A549 (cell line): ENCODE measurements at regions not wholly inside any gene's neighbourhood (a gene's known extent, or its start where the extent isn't known, plus 50 kb on each side); places are given as distances from the start of the nearest gene placed in this dataset.

Experiments
- ATAC-seq, 2 experiments: fragments of 200-7000 bp in 1 of 2; fragments of >200 bp in 1 of 2; cut with Nextera tagmentation in 1 of 2; cut with Tn5 transposase in 1 of 2; 3 replicates each; pipeline versions ENCODE4 v1.8.0 to v1.9.1; 2018 to 2020; ENCODE audit warnings: mild to moderate bottlenecking in 1 of 2, moderate library complexity in 1 of 2
- CTCF ChIA-PET: fragments of 300-600 bp; sonication (Branson Sonifier 250); formaldehyde crosslinking; extraction: SDS; loops from one replicate; lab custom pipeline; 2021; ENCODE audit warnings: antibody characterized with exemption, inconsistent platforms; lab: Yijun Ruan, JAX
- POLR2A ChIA-PET: fragments of 350-600 bp; formaldehyde crosslinking; extraction: SDS; loops from one replicate; lab custom pipeline; 2021; ENCODE audit warnings: antibody characterized with exemption, inconsistent platforms; lab: Yijun Ruan, JAX
- DNase-seq, 2 experiments: peaks; one replicate each; pipeline versions ENCODE4 v3.0.0 to v3.0.0-alpha.2; 2011 to 2016; ENCODE audit warnings: low read depth in 1 of 2, low spot score in 1 of 2
- FAIRE-seq: peaks from 2 replicates; lab custom pipeline; 2011; peaks lifted over from hg19 to GRCh38; lab: Jason Lieb, UNC
- H3K27ac ChIP-seq, 2 experiments: fragments of >200 bp; sonication (Bioruptor Twin); formaldehyde crosslinking; 3 replicates each; pipeline ENCODE4 v1.5.1; 2016 to 2017
- H3K4me1 ChIP-seq: fragments of >200 bp; sonication (Bioruptor Twin); formaldehyde crosslinking; 3 replicates; pipeline ENCODE4 v1.6.1; 2016
- H3K4me2 ChIP-seq: fragments of >200 bp; sonication (Bioruptor Twin); formaldehyde crosslinking; 3 replicates; pipeline ENCODE4 v1.6.1; 2016
- H3K4me3 ChIP-seq: fragments of >200 bp; sonication (Bioruptor Twin); formaldehyde crosslinking; 3 replicates; pipeline ENCODE4 v1.5.1; 2016
- H3K9me3 ChIP-seq: fragments of >200 bp; sonication (Bioruptor Twin); formaldehyde crosslinking; 3 replicates; pipeline ENCODE4 v1.6.1; 2016
- BHLHE40 ChIP-seq: IDR thresholded peaks from 2 replicates; pipeline ENCODE4 v1.6.1; 2012; ENCODE audit warnings: low read depth, low read length, inconsistent platforms
- CBX2 ChIP-seq: fragments of 200-600 bp; sonication (generic); IDR thresholded peaks from 2 replicates; pipeline ENCODE4 v1.6.1; 2016; ENCODE audit warnings: low read depth, mild to moderate bottlenecking, borderline replicate concordance
- CBX8 ChIP-seq: fragments of 200-600 bp; sonication (generic); IDR thresholded peaks from 2 replicates; pipeline ENCODE4 v1.6.1; 2016
- FOXS1 ChIP-seq: fragments of 250-450 bp; sonication (Bioruptor Pico); IDR thresholded peaks from 2 replicates; pipeline ENCODE4 v1.5.0; 2020; ENCODE audit warnings: mild to moderate bottlenecking, moderate library complexity
- GATA3 ChIP-seq: IDR thresholded peaks from 2 replicates; pipeline ENCODE4 v1.6.1; 2012; ENCODE audit warnings: borderline replicate concordance
- HEYL ChIP-seq: fragments of 250-450 bp; sonication (Bioruptor Pico); IDR thresholded peaks from 2 replicates; pipeline ENCODE4 v1.8.0; 2021; ENCODE audit warnings: mild to moderate bottlenecking, moderate library complexity
- MAFK ChIP-seq: fragments of 450-650 bp; IDR thresholded peaks from 2 replicates; pipeline ENCODE4 v1.6.1; 2014; ENCODE audit not compliant: partially characterized antibody
- MYC ChIP-seq: IDR thresholded peaks from 2 replicates; pipeline ENCODE4 v1.6.1; 2012; ENCODE audit warnings: mild to moderate bottlenecking, inconsistent platforms, low read length, improper control_type of control experiment, borderline replicate concordance
- NPAS2 ChIP-seq: fragments of 250-450 bp; sonication (Bioruptor Pico); IDR thresholded peaks from 2 replicates; pipeline ENCODE4 v1.8.0; 2022; ENCODE audit warnings: mild to moderate bottlenecking, moderate library complexity, borderline replicate concordance
- PHF8 ChIP-seq: fragments of 200-600 bp; sonication (generic); IDR thresholded peaks from 2 replicates; pipeline ENCODE4 v1.6.1; 2016; ENCODE audit warnings: low read depth, mild to moderate bottlenecking, antibody characterized with exemption, moderate library complexity, borderline replicate concordance
- POLR2A ChIP-seq: IDR thresholded peaks from 2 replicates; pipeline ENCODE4 v1.6.1; 2012; ENCODE audit warnings: mild to moderate bottlenecking, low read length
- POLR2AphosphoS2 ChIP-seq: conservative IDR thresholded peaks from 2 replicates; pipeline ENCODE4 v1.6.1; 2012; ENCODE audit warnings: low read length, improper control_type of control experiment, inconsistent platforms
- RAD21 ChIP-seq, 2 experiments: fragments of >200 bp in 1 of 2; sonication (Bioruptor Twin) in 1 of 2; formaldehyde crosslinking in 1 of 2; IDR thresholded peaks in 1 of 2; conservative IDR thresholded peaks in 1 of 2; 2 replicates in 1 of 2; 3 replicates in 1 of 2; pipeline ENCODE4 v1.6.1; 2012 to 2018; ENCODE audit warnings: inconsistent platforms in 1 of 2
- RCOR1 ChIP-seq: fragments of 150-350 bp; IDR thresholded peaks from 2 replicates; pipeline ENCODE4 v1.6.1; 2014; ENCODE audit warnings: antibody characterized with exemption, low read length, low read depth
- SMC3 ChIP-seq: fragments of >200 bp; sonication (Bioruptor Twin); formaldehyde crosslinking; IDR thresholded peaks from 3 replicates; pipeline ENCODE4 v1.6.1; 2018; ENCODE audit warnings: inconsistent platforms
- TFCP2L1 ChIP-seq: fragments of 250-450 bp; sonication (Bioruptor Pico); IDR thresholded peaks from 2 replicates; pipeline ENCODE4 v1.5.0; 2021; ENCODE audit warnings: mild to moderate bottlenecking
- TP53 ChIP-seq: fragments of 250-450 bp; sonication (Bioruptor Pico); IDR thresholded peaks from 2 replicates; pipeline ENCODE4 v1.5.0; 2021; ENCODE audit warnings: mild to moderate bottlenecking, moderate library complexity
- ZFP36 ChIP-seq: fragments of 450-650 bp; IDR thresholded peaks from 2 replicates; pipeline ENCODE4 v1.6.1; 2014; ENCODE audit warnings: borderline replicate concordance; ENCODE audit not compliant: partially characterized antibody
- ZSCAN20 ChIP-seq: fragments of 250-450 bp; sonication (Bioruptor Pico); IDR thresholded peaks from 2 replicates; pipeline ENCODE4 v1.8.0; 2022; ENCODE audit warnings: mild to moderate bottlenecking, moderate library complexity
- WGBS: methylation state at CpG from one replicate; pipeline ENCODE4 v1.1.6; 2017; ENCODE audit errors: missing lambda C conversion rate; 5-methylcytosine and 5-hydroxymethylcytosine counted together
- TF ChIP-seq, protein P1 (sequence below): fragments of >200 bp; sonication (Bioruptor Twin); formaldehyde crosslinking; IDR thresholded peaks from 2 replicates; pipeline ENCODE4 v1.6.1; 2016
- TF ChIP-seq, protein P2 (sequence below): fragments of >200 bp; sonication (Bioruptor Twin); formaldehyde crosslinking; IDR thresholded peaks from 3 replicates; pipeline ENCODE4 v1.6.1; 2016
- TF ChIP-seq, protein P3 (sequence below): fragments of 250-450 bp; sonication (Bioruptor Pico); IDR thresholded peaks from 2 replicates; pipeline ENCODE4 v1.5.0; 2021; ENCODE audit warnings: mild to moderate bottlenecking, moderate library complexity, borderline replicate concordance
- TF ChIP-seq, protein P4 (sequence below): fragments of >200 bp; sonication (Bioruptor Twin); formaldehyde crosslinking; IDR thresholded peaks from 3 replicates; pipeline ENCODE4 v1.5.1; 2016
- TF ChIP-seq, protein P5 (sequence below): fragments of 250-450 bp; sonication (Bioruptor Pico); IDR thresholded peaks from 2 replicates; pipeline ENCODE4 v1.5.0; 2020; ENCODE audit warnings: low read depth, mild to moderate bottlenecking, moderate library complexity

DNA sequence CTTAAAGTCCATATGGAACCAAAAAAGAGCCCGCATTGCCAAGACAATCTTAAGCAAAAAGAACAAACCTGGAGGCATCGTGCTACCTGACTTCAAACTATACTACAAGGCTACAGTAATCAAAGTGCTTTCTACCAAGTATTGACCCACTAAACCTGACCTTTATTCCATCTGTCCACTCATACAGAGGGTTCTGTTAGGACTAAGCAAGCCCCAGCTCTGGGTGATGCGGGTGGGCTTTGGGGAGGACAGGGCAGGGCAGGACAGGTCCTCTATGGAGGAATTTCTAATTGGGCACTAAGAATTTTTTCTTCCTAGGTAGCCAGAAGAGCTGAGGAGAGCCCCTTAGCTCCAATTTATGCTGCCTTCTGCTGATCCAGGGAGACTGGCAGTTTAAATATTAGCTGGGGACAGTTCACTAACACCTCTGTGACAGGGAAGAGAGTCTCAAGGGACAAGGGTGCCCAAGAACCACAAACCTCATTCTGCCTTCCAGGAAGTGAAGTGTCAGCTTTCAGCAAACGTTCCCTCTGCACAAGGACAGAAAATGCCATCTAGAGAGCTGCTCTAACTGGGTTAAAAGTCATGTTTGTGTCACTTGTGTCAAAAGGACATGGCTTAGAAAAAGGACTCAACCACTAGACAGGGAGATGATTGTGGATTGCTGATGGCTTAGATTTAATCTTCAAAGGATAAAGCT, 143.2 kb downstream of the KIT start:
- POLR2A ChIA-PET, result no interaction called here
- FAIRE-seq, result no peak
- H3K4me3 ChIP-seq, result no peak overlapping the region
- DNase-seq, result no peak
- no peaks in the 10 kb centered on the region for H3K9me3 ChIP-seq
- ATAC-seq, result no peak
- no peak for TF ChIP-seq TP53
- TF ChIP-seq, protein P1, sequence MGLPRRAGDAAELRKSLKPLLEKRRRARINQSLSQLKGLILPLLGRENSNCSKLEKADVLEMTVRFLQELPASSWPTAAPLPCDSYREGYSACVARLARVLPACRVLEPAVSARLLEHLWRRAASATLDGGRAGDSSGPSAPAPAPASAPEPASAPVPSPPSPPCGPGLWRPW, result no peak
- TF ChIP-seq RAD21 (conservative IDR thresholded peaks at IDR 0.05 in 1 of 2, IDR thresholded peaks at IDR 0.05 in 1 of 2), result no peak
- TF ChIP-seq RCOR1, result no peak
- TF ChIP-seq, protein P2, sequence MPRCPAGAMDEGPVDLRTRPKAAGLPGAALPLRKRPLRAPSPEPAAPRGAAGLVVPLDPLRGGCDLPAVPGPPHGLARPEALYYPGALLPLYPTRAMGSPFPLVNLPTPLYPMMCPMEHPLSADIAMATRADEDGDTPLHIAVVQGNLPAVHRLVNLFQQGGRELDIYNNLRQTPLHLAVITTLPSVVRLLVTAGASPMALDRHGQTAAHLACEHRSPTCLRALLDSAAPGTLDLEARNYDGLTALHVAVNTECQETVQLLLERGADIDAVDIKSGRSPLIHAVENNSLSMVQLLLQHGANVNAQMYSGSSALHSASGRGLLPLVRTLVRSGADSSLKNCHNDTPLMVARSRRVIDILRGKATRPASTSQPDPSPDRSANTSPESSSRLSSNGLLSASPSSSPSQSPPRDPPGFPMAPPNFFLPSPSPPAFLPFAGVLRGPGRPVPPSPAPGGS, result no peak
- TF ChIP-seq, protein P3, sequence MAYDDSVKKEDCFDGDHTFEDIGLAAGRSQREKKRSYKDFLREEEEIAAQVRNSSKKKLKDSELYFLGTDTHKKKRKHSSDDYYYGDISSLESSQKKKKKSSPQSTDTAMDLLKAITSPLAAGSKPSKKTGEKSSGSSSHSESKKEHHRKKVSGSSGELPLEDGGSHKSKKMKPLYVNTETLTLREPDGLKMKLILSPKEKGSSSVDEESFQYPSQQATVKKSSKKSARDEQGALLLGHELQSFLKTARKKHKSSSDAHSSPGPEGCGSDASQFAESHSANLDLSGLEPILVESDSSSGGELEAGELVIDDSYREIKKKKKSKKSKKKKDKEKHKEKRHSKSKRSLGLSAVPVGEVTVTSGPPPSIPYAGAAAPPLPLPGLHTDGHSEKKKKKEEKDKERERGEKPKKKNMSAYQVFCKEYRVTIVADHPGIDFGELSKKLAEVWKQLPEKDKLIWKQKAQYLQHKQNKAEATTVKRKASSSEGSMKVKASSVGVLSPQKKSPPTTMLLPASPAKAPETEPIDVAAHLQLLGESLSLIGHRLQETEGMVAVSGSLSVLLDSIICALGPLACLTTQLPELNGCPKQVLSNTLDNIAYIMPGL (CRISPR knock-in tag), result no peak
- TF ChIP-seq, protein P4, sequence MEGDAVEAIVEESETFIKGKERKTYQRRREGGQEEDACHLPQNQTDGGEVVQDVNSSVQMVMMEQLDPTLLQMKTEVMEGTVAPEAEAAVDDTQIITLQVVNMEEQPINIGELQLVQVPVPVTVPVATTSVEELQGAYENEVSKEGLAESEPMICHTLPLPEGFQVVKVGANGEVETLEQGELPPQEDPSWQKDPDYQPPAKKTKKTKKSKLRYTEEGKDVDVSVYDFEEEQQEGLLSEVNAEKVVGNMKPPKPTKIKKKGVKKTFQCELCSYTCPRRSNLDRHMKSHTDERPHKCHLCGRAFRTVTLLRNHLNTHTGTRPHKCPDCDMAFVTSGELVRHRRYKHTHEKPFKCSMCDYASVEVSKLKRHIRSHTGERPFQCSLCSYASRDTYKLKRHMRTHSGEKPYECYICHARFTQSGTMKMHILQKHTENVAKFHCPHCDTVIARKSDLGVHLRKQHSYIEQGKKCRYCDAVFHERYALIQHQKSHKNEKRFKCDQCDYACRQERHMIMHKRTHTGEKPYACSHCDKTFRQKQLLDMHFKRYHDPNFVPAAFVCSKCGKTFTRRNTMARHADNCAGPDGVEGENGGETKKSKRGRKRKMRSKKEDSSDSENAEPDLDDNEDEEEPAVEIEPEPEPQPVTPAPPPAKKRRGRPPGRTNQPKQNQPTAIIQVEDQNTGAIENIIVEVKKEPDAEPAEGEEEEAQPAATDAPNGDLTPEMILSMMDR, result no peak
- TF ChIP-seq GATA3, result no peak
- TF ChIP-seq PHF8, result no peak
- TF ChIP-seq ZFP36, result no peak
- TF ChIP-seq POLR2A, result no peak
- TF ChIP-seq, protein P5, sequence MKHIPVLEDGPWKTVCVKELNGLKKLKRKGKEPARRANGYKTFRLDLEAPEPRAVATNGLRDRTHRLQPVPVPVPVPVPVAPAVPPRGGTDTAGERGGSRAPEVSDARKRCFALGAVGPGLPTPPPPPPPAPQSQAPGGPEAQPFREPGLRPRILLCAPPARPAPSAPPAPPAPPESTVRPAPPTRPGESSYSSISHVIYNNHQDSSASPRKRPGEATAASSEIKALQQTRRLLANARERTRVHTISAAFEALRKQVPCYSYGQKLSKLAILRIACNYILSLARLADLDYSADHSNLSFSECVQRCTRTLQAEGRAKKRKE (CRISPR knock-in tag), result no peak
- no peak overlapping the region for H3K4me2 ChIP-seq
- H3K27ac ChIP-seq, result no peak overlapping the region
- no peaks in the 10 kb centered on the region for H3K4me1 ChIP-seq
- CTCF ChIA-PET, result no interaction called here
- WGBS, result 0% methylated on average over 4 of the region's 4 CpGs

DNA sequence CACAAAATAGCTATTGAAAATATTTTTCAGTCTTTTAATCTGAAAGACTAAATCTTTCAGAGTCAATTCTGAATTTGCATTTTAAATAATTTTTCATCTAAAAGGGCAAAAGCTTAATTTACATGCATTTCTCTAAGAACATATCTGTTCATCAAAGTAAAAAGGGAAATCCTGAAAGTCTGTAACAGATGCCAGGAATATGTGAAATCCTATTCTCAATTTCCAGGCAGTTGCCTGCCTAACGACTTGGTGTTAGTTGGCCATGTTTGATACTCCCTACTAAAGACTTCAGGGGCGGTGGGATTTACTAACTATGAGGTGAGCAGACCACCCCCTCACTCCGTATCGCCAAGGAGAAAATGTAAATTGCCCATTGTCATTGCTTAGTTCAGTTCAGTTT, 136.8 kb downstream of the KIT start:
- no peaks in the 10 kb centered on the region for H3K4me1 ChIP-seq
- no peak overlapping the region for H3K4me2 ChIP-seq
- TF ChIP-seq ZSCAN20 (CRISPR knock-in tag) (no peak), POLR2AphosphoS2 (no peak), FOXS1 (CRISPR knock-in tag) (no peak), SMC3 (no peak), CBX2 (no peak), CBX8 (no peak), NPAS2 (no peak), MAFK (no peak), MYC (no peak), GATA3 (no peak), BHLHE40 (no peak), HEYL (CRISPR knock-in tag) (no peak), ZFP36 (no peak), TFCP2L1 (CRISPR knock-in tag) (no peak)
- TF ChIP-seq, protein P1, result no peak
- TF ChIP-seq, all 56 proteins: peak for 0
- ATAC-seq (no peak), FAIRE-seq (no peak), DNase-seq (no peak)
- 5% methylated on average over 4 of the region's 4 CpGs for WGBS
- CTCF ChIA-PET, result no interaction called here
- no peaks in the 10 kb centered on the region for H3K9me3 ChIP-seq
- POLR2A ChIA-PET, result no interaction called here
- H3K27ac ChIP-seq, result no peak overlapping the region
- no peak overlapping the region for H3K4me3 ChIP-seq
